Esophagus squamous epithelium (tissue), 5 donors: ENCODE measurements at regions not wholly inside any gene's neighbourhood (a gene's known extent, or its start where the extent isn't known, plus 50 kb on each side); places are given as distances from the start of the nearest gene placed in this dataset.

ENCODE experiments used
- DNase-seq: peaks from one replicate; lab custom pipeline; 2025; lab: John Stamatoyannopoulos, UW
- H3K27ac ChIP-seq, 4 donors: fragments of 200-600 bp; sonication (generic); one replicate each; pipeline ENCODE4 v1.5.1; 2016 to 2019; ENCODE audit warnings: mild to moderate bottlenecking in 1 of 4
- H3K27me3 ChIP-seq, 4 donors: fragments of 200-600 bp; sonication (generic); 1 replicate in 3 of 4; 2 replicates in 1 of 4; pipeline versions ENCODE4 v1.5.1 to v1.6.0; 2017 to 2021; ENCODE audit warnings: antibody characterized with exemption in 1 of 4
- H3K36me3 ChIP-seq, 3 donors: fragments of 200-600 bp; sonication (generic); one replicate each; pipeline ENCODE4 v1.5.1; 2016 to 2019
- H3K4me1 ChIP-seq, 3 donors: fragments of 200-600 bp; sonication (generic); one replicate each; pipeline ENCODE4 v1.5.1; 2017 to 2019
- H3K4me3 ChIP-seq, 4 donors: fragments of 200-600 bp; sonication (generic); 1 replicate in 3 of 4; 2 replicates in 1 of 4; pipeline ENCODE4 v1.5.1; 2016 to 2019; ENCODE audit warnings: mild to moderate bottlenecking in 2 of 4, moderate library complexity in 1 of 4
- H3K9me3 ChIP-seq, 3 donors: fragments of 200-600 bp; sonication (generic); one replicate each; pipeline ENCODE4 v1.5.1; 2016 to 2019
- POLR2A ChIP-seq, 4 donors: fragments of 450-650 bp; IDR thresholded peaks; one replicate each; pipeline ENCODE4 v1.6.1; 2017; ENCODE audit warnings: antibody characterized with exemption in 4 of 4, mild to moderate bottlenecking in 4 of 4, moderate library complexity in 3 of 4
- WGBS, 2 donors: methylation state at CpG; one replicate each; pipeline ENCODE4 v1.1.5; 2018; 5-methylcytosine and 5-hydroxymethylcytosine counted together
- intact Hi-C: fragments of 100-400 bp; cut with DNase I; formaldehyde crosslinking; loops from one replicate; pipeline ENCODE4 v1.15.0; 2022
- TF ChIP-seq, protein P1 (sequence below), 6 experiments: fragments of 450-650 bp in 4 of 6; fragments of 200-600 bp in 2 of 6; sonication (generic) in 2 of 6; IDR thresholded peaks; one replicate each; pipeline ENCODE4 v1.5.1; 2016 to 2019; ENCODE audit warnings: antibody characterized with exemption in 6 of 6, mild to moderate bottlenecking in 4 of 6, moderate library complexity in 4 of 6
- donor health status: DM: yes; HTN: yes; CAD: no.

DNA sequence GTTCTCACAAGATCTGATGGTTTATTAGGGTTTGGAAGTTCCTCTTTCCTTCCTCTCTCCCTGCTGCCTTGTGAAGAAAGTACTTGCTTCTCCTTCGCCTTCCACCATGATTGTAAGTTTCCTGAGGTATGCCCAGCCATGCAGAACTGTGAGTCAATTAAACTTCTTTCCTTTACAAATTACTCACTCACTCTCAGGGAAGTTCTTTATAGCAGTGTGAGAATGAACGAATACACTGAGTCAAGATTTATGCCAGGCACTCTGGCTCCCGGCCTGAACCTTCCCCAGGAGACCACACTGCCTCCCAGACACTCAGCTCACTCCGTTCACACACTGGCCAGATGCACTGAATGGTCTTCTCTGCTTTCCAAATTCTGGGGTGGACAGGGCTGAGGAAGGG, 308.3 kb upstream of the AJAP1 start:
- Histone ChIP-seq H3K9me3 (no peaks in the 10 kb centered on the region), H3K27me3 (no peaks in the 10 kb centered on the region), H3K4me3 (no peak overlapping the region), H3K36me3 (no peaks in the 10 kb centered on the region), H3K4me1 (no peaks in the 10 kb centered on the region), H3K27ac (no peak overlapping the region)
- intact Hi-C loops: no loop called here
- DNase-seq: no peak
- WGBS, 2 donors: 49 to 71% methylated on average over 3 to 4 of the region's 4 CpGs
- no peak for TF ChIP-seq POLR2A (IDR thresholded peaks at IDR 0.05)
- TF ChIP-seq, protein P1, sequence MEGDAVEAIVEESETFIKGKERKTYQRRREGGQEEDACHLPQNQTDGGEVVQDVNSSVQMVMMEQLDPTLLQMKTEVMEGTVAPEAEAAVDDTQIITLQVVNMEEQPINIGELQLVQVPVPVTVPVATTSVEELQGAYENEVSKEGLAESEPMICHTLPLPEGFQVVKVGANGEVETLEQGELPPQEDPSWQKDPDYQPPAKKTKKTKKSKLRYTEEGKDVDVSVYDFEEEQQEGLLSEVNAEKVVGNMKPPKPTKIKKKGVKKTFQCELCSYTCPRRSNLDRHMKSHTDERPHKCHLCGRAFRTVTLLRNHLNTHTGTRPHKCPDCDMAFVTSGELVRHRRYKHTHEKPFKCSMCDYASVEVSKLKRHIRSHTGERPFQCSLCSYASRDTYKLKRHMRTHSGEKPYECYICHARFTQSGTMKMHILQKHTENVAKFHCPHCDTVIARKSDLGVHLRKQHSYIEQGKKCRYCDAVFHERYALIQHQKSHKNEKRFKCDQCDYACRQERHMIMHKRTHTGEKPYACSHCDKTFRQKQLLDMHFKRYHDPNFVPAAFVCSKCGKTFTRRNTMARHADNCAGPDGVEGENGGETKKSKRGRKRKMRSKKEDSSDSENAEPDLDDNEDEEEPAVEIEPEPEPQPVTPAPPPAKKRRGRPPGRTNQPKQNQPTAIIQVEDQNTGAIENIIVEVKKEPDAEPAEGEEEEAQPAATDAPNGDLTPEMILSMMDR (IDR thresholded peaks at IDR 0.05): no peak

DNA sequence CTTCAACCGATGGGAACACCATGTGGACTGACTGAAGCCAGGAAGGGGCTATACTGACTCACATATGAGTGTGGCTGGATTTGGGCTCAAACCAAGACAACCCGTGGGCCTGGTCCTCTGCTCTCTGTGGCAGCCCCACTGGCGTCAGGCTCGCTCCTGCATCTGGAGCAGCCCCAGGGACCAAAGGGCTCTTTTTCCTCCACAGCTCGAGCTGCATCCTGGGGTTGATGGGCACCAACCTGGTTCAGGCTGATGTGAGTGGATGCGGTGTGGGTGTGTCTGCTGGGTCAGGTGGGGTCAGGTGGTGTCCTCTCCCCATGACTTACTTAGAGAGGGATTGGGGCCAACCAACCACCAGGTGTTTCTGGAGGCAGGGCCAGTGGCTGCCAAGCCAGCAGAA, 303.0 kb upstream of the AJAP1 start:
- intact Hi-C loops: no loop called here

DNA sequence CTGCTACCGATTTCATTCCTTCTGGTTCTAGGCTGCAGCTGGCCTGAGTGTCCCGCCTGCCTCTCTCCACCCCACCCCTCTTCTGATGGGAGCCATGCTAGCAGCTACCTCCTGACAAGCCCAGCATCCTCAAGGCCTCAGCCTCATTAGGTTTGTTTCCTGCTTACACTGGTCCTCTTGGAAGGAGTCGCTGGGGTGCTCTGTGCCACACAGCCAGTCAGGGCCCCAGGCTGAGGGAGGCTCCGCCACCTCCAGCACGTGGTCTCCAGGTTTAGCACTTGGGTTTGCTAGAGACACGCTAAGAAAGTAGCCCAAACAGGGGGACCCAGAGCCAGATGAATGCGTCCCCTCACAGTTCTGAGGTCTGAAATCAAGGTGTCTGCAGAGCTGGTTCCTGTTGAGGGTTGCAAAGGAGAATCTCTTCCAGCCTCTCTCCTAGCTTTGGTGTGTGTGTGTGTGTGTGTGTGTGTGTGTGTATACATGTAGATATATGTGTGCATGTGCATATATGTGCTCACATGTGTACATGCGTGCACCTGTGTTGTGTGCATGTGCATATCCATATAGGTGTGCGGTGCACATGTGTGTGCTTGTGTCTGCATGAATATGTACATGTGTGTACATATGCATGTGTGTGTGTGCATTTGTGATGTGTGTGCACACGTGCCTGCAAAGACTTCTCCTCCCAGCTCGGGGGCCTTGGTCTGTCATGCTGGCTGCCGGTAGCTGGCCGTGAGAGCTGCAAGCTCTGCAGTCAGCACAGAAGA, 301.1 kb upstream of the AJAP1 start:
- intact Hi-C loops: no loop called here
- 73 to 86% methylated on average over 3 to 9 of the region's 13 CpGs for WGBS, 2 donors

More for the DNA sequence above, 303.0 kb upstream of the AJAP1 start:
- Histone ChIP-seq H3K27me3 (no peaks in the 10 kb centered on the region), H3K4me1 (no peaks in the 10 kb centered on the region), H3K4me3 (no peak overlapping the region), H3K9me3 (no peaks in the 10 kb centered on the region), H3K36me3 (no peaks in the 10 kb centered on the region), H3K27ac (no peak overlapping the region)
- no peak for DNase-seq
- TF ChIP-seq POLR2A (IDR thresholded peaks at IDR 0.05): no peak
- TF ChIP-seq, protein P1 (IDR thresholded peaks at IDR 0.05): no peak
- WGBS, 2 donors: 82% methylated on average over 2 of the region's 6 CpGs; no CpG with 5 or more reads in 1 of the 2 donors

DNA sequence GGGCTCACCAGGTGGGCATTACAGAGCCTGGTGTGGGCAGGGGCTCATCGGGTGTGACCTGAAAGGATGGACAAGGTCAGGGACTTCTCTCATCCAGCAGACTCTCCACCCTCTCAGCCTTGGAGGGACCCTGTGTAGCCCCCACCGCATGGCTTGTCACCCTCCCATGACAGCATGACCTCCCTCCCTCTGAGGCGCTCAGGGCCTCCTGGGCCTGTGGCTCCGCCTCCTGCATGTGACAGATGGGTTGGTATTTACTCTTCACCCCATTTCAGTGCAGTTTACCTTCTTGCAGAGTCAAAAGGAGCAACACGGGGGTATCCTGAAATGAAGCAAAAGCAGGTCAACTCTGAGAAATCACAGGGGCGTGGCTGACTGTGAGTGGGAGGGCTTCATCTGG, 298.6 kb upstream of the AJAP1 start:
- Histone ChIP-seq H3K27ac (no peak overlapping the region), H3K4me1 (no peaks in the 10 kb centered on the region), H3K36me3 (no peaks in the 10 kb centered on the region), H3K4me3 (no peak overlapping the region), H3K9me3 (no peaks in the 10 kb centered on the region), H3K27me3 (no peaks in the 10 kb centered on the region)
- no peak for DNase-seq
- intact Hi-C loops: no loop called here
- TF ChIP-seq, protein P1 (IDR thresholded peaks at IDR 0.05): no peak
- no peak for TF ChIP-seq POLR2A (IDR thresholded peaks at IDR 0.05)
- WGBS, 2 donors: 63 to 79% methylated on average over 3 to 6 of the region's 6 CpGs

More for the DNA sequence above, 301.1 kb upstream of the AJAP1 start:
- H3K36me3 ChIP-seq: no peaks in the 10 kb centered on the region
- H3K27me3 ChIP-seq: no peaks in the 10 kb centered on the region
- H3K4me1 ChIP-seq: no peaks in the 10 kb centered on the region
- no peak overlapping the region for H3K4me3 ChIP-seq
- no peak for TF ChIP-seq POLR2A (IDR thresholded peaks at IDR 0.05)
- TF ChIP-seq, protein P1 (IDR thresholded peaks at IDR 0.05): no peak
- no peak overlapping the region for H3K27ac ChIP-seq
- no peaks in the 10 kb centered on the region for H3K9me3 ChIP-seq
- DNase-seq: no peak

DNA sequence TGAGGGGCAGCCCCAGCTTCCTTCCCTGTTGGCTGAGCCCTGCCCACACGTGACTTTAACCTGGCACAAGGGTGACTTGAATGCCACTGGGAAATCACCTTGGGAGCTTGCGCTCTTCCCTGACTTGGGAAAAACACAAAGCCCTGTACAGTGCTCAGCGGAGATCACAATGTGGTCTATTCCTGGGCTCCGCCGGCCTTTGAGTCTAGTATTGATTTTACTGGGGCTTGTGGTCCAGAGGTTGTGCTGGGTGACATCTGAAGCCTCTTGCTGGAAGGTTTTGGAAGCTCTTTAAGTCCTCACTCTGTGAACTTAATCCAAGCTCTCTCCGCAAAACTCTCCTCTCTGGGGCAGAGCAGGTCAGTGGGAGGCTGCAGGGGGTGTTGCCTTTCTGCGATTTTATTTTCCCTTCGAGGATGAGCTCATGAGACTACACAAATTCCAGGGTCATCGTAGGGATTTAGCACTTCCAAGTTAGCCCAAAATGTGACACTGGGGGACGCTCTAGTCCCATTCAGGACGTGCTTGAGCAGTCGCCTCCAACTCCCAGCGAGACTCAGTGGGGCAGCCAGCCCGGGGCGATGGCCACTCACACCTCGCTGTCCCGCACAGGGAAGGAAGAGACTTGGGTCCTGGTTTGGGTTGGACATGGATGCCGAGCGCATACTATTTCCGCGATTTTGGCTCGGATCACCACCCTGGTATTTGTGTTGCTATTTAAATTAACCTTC, 291.9 kb upstream of the AJAP1 start:
- no peaks in the 10 kb centered on the region for H3K36me3 ChIP-seq
- TF ChIP-seq POLR2A (IDR thresholded peaks at IDR 0.05): no peak
- TF ChIP-seq, protein P1 (IDR thresholded peaks at IDR 0.05): no peak
- intact Hi-C loops: no loop called here
- no peaks in the 10 kb centered on the region for H3K27me3 ChIP-seq
- no peaks in the 10 kb centered on the region for H3K9me3 ChIP-seq
- no peak overlapping the region for H3K4me3 ChIP-seq
- no peaks in the 10 kb centered on the region for H3K4me1 ChIP-seq
- DNase-seq: no peak
- H3K27ac ChIP-seq: no peak overlapping the region
- 81 to 85% methylated on average over 15 to 17 of the region's 22 CpGs for WGBS, 2 donors
